T-helper 17 cell (primary cell): ENCODE measurements at regions not wholly inside any gene's neighbourhood (a gene's known extent, or its start where the extent isn't known, plus 50 kb on each side); places are given as distances from the start of the nearest gene placed in this dataset.

Experiments
- ATAC-seq: fragments of 150-1000 bp; cut with Tn5 transposase; 2 replicates; pipeline ENCODE4 v1.10.0; 2021; ENCODE audit warnings: mild to moderate bottlenecking, moderate library complexity
- DNase-seq, 3 donors: peaks; one replicate each; pipeline versions ENCODE4 v3.0.0 to v3.0.0-alpha.2; 2020 to 2021
- H3K9me3 ChIP-seq: one replicate; pipeline ENCODE4 v1.7.0; 2013; ENCODE audit warnings: low read length, mild to moderate bottlenecking; ENCODE audit not compliant: control insufficient read depth, poor library complexity, severe bottlenecking
- H3K27ac Mint-ChIP-seq: one replicate; pipeline ENCODE4 v1.8.0; 2022; ENCODE audit warnings: mild to moderate bottlenecking, moderate library complexity, mixed read lengths
- H3K27me3 Mint-ChIP-seq: one replicate; pipeline ENCODE4 v1.8.0; 2022; ENCODE audit warnings: mixed read lengths
- H3K36me3 Mint-ChIP-seq: one replicate; pipeline ENCODE4 v1.8.0; 2022; ENCODE audit warnings: low read depth, mixed read lengths
- H3K4me1 Mint-ChIP-seq: one replicate; pipeline ENCODE4 v1.8.0; 2022; ENCODE audit warnings: mild to moderate bottlenecking, mixed read lengths
- H3K4me3 Mint-ChIP-seq: one replicate; pipeline ENCODE4 v1.8.0; 2022; ENCODE audit warnings: mild to moderate bottlenecking, moderate library complexity, mixed read lengths

DNA sequence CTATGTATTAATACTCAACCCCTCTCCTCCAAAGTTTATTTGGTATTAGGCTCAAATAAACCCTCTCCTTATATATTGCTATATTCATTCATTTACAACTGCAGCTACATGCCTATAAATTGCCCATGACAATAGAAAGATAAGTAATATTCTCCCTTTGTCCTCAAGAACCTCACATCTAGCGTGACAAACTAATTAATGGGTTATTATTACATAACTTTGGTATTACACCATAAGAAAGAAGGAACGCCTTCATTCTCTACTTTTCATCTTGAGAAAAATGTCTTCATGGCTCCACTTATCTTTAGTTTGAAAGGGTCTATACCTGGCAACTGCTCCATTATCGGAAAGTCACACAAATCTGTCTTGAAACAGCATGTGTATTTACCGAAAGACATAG, 157.7 kb upstream of the RASGEF1B start:
- H3K4me1 Mint-ChIP-seq = peaks cover 3% of the 10 kb centered on the region
- H3K27me3 Mint-ChIP-seq = no peaks in the 10 kb centered on the region
- no peak for DNase-seq
- no peaks in the 10 kb centered on the region for H3K9me3 ChIP-seq
- no peak overlapping the region for H3K27ac Mint-ChIP-seq
- no peak overlapping the region for H3K4me3 Mint-ChIP-seq
- no peak for ATAC-seq
- no peaks in the 10 kb centered on the region for H3K36me3 Mint-ChIP-seq

DNA sequence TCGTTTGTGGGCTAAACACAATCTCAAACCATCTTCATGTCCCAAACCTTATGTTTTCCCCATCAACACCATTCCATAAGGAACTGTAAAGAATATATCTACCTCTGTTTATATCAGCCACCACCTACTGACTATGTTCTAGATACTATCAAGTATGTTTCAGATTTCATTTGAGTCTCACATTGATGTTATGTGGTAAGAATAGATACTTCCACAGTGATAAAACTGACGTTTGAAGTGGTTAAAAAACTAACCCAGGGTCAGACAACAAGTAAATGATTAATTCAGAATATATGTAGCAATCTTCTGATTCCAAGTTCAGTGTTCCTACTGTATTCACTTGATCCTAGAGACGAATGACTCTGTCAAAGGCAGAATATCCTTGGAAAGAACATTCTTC, 156.8 kb upstream of the RASGEF1B start:
- ATAC-seq (no peak), DNase-seq (no peak)
- H3K4me3 Mint-ChIP-seq = no peak overlapping the region
- peaks cover 3% of the 10 kb centered on the region for H3K4me1 Mint-ChIP-seq
- H3K36me3 Mint-ChIP-seq = no peaks in the 10 kb centered on the region
- H3K9me3 ChIP-seq = no peaks in the 10 kb centered on the region
- no peaks in the 10 kb centered on the region for H3K27me3 Mint-ChIP-seq
- no peak overlapping the region for H3K27ac Mint-ChIP-seq

DNA sequence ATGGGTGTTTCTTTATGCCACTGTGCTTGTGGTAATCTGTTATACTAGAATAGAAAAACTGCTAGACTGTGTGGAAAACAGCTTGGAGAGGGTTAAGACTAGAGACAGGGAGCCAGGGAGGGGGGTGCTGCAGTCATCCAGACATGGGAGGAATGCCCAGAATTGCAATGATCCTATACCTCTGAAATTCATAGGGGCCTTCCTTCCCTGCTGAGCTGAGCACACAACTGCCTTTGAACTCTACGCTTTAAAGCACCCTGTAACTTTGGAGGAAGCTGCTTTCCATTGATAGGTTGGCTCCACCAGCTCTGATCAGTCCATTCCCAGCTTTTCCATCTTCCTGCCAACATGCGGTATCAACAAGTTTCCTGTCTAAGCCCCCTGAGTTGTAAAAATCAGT, 155.9 kb upstream of the RASGEF1B start:
- no peak overlapping the region for H3K4me3 Mint-ChIP-seq
- DNase-seq = no peak
- no peaks in the 10 kb centered on the region for H3K36me3 Mint-ChIP-seq
- no peak overlapping the region for H3K27ac Mint-ChIP-seq
- no peaks in the 10 kb centered on the region for H3K27me3 Mint-ChIP-seq
- peaks cover 3% of the 10 kb centered on the region for H3K4me1 Mint-ChIP-seq
- no peaks in the 10 kb centered on the region for H3K9me3 ChIP-seq
- no peak for ATAC-seq

DNA sequence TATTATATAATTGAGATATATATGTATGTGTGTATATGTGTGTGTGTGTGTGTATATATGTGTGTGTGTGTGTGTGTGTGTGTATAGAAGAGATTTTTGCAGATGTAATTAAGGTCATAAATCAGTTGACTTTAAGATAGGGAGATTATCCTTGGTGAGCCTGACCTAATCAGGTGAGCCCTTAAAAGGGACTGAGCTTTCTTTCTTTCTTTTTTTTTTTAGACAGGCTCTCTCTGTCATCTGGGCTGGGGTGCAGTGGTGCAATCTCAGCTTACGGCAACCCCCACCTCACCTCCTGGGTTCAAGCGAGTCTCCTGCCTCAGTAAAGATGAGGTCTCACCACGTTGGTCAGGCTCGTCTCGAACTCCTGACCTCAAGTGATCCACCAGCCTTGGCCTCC, 155.1 kb upstream of the RASGEF1B start:
- ATAC-seq (no peak), DNase-seq (no peak)
- Mint-ChIP-seq H3K27me3 (no peaks in the 10 kb centered on the region), H3K4me1 (peaks cover 3% of the 10 kb centered on the region), H3K4me3 (no peak overlapping the region), H3K36me3 (no peaks in the 10 kb centered on the region), H3K27ac (no peak overlapping the region)
- no peaks in the 10 kb centered on the region for H3K9me3 ChIP-seq

DNA sequence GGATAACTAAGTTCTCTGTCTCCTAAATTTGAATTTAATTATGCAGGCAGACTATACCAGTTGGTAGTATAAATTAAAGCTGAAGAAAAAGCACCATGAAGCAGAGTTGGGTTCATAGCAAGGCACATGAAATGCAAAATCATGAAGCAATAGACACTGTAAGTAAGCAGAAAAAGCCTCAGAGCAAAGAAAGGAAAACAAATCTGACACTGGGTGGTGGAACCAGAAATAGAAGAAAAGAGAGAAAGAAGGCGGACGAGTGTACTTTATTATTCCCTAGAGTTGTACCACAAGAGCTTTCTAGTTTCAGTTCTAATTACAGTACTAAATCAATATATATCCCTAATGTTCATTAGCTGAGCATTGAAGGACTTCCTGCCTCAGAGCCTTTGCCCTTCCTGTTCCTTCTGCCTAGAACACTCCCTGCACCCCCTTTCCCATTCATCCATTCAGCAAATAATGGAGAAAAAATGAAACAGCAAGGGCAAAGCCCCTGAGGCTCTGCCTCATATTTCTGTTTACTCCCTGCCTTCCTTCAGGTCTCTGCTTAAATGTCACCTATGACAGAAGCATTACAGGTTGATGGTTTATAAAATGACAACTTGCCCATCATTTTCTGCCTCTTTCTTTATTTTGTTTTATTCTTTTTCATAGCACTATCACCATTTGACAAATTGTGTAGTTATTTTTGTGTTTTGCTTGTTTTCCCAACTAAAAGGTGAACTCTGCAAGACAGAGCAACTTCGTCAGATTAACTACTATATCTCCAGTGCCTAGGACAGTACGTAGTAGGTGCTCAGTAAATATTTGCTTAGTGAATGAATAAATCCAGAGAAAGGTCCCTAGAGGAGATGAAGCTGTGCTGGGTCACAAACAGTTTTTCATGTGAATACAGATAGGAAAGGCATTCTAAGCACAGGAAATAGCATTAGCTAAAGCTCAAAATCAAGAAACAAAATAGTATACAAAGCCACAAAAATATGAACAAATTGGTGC, 154.0 kb upstream of the RASGEF1B start:
- no peaks in the 10 kb centered on the region for H3K9me3 ChIP-seq
- ATAC-seq (no peak), DNase-seq (no peak)
- no peak overlapping the region for H3K27ac Mint-ChIP-seq
- peaks cover 3% of the 10 kb centered on the region for H3K4me1 Mint-ChIP-seq
- H3K36me3 Mint-ChIP-seq = no peaks in the 10 kb centered on the region
- H3K27me3 Mint-ChIP-seq = no peaks in the 10 kb centered on the region
- no peak overlapping the region for H3K4me3 Mint-ChIP-seq

DNA sequence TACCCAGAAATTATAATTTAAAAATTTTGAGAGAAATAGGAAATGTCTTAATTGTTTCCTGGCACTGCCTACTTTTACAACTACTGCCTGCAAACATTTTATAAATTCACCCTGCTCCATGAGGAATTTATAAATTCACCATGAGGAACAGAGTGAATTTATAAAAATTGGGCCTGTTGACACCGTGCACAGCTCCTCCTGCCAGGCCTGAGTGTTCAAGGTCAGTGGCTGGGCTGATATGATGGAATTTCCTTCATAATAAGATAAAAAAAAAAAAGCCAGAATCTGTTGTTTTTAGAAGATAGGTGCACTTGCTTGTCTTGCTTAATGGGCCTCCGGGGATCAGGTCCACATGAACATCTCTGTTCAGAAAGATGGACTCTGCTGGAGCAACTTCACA, 151.7 kb upstream of the RASGEF1B start:
- Mint-ChIP-seq H3K27ac (no peak overlapping the region), H3K27me3 (no peaks in the 10 kb centered on the region)
- no peaks in the 10 kb centered on the region for H3K9me3 ChIP-seq

DNA sequence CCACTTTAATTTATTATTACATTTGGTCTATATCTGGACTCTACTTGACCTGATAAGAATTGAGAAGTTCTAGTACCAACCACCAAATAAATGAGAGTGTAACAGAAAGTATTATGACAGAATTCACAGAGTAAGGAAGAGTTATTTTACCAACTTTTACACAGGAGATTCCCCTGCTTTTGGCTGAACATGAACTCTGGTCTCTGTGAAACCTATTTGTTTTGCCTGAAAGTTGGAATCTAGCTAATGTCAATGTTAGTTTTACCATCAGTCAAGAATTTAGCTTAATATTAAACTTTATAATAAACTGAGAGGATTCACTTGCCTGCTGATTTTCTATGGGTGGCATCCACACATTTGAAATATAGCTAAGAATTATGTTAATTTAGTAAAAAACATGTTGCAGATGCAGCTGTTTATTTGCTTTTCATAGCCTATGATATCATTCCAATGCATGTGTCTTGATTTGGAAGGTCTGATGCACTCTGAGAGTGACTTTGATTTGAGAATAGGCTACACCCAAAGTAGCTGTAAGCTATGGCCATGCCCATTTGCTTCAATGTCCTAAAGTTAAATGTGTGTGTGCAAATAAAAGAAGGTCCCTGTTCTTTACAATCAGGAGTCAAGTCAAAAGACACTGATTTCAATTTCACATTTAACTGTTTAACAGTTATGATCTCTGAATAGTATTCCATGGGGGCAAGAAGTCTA, 150.9 kb upstream of the RASGEF1B start:
- no peaks in the 10 kb centered on the region for H3K27me3 Mint-ChIP-seq
- ATAC-seq (no peak), DNase-seq (no peak)
- H3K36me3 Mint-ChIP-seq = peaks cover 2% of the 10 kb centered on the region
- no peak overlapping the region for H3K27ac Mint-ChIP-seq
- no peak overlapping the region for H3K4me3 Mint-ChIP-seq
- H3K9me3 ChIP-seq = no peaks in the 10 kb centered on the region
- no peaks in the 10 kb centered on the region for H3K4me1 Mint-ChIP-seq

More for the DNA sequence above, 151.7 kb upstream of the RASGEF1B start:
- Mint-ChIP-seq H3K36me3 (peaks cover 2% of the 10 kb centered on the region), H3K4me3 (no peak overlapping the region), H3K4me1 (no peaks in the 10 kb centered on the region)
- no peak for ATAC-seq
- DNase-seq = no peak

DNA sequence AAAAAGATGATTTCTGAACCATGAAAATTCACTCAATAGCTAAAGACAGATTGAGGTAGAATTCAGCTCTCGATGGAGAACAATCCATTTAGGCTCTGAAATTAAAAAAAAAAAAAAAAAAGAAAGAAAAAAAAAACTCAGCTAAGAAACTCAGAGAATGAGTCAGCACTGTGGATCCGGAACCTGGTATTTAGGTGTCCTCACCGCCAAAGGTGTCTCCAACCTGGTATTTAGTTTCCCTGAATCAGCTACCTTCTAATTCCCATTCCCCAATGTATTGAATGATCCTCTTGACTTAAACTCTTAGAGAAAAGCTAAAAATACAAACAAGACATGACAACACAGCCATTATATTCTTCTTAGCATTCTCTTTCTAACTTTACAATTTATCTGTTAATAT, 150.3 kb upstream of the RASGEF1B start:
- no peaks in the 10 kb centered on the region for H3K9me3 ChIP-seq
- DNase-seq (no peak), ATAC-seq (no peak)
- Mint-ChIP-seq H3K4me1 (no peaks in the 10 kb centered on the region), H3K27ac (no peak overlapping the region), H3K27me3 (no peaks in the 10 kb centered on the region), H3K4me3 (no peak overlapping the region), H3K36me3 (peaks cover 2% of the 10 kb centered on the region)

DNA sequence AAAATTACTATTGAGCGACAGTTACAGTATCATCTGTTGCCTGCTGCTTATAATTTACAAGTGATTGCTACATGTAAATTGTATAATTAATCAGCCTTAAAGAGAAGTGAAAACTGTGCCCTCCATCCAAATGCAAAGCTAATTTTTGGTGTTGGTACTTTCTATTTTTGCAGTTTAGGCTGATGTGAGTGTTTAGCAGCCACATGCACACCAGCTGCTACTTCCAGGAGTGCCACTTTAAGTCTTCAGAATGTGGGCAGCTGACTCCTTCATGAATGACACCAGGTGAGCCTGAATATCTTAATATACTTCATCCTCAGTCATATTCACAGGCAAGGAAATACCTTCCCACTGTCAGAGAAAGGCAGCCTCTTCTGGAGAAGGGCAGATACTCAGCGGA, 149.8 kb upstream of the RASGEF1B start:
- no peak overlapping the region for H3K4me3 Mint-ChIP-seq
- ATAC-seq = no peak
- no peaks in the 10 kb centered on the region for H3K27me3 Mint-ChIP-seq
- H3K4me1 Mint-ChIP-seq = no peaks in the 10 kb centered on the region
- no peak overlapping the region for H3K27ac Mint-ChIP-seq
- no peak for DNase-seq
- H3K9me3 ChIP-seq = no peaks in the 10 kb centered on the region
- peaks cover 2% of the 10 kb centered on the region for H3K36me3 Mint-ChIP-seq

DNA sequence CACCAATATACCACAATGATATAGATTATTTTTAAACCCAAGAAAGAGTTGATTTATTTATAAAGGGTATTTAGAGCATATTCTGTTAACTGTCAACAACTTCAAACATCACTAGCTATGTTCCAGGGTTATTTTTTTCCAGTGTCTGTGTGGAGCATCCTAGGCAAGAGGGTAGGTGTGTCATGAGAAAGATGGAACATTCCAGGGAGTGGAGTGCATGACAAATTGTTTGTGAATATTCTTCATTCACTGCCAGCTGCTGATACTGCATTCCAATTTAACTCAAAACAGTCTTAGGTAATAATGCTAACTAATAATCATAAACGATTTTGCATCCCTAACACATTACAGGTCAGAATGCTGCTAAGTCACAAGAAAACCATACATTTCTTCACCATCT, 148.7 kb upstream of the RASGEF1B start:
- H3K4me3 Mint-ChIP-seq = no peak overlapping the region
- peaks cover 2% of the 10 kb centered on the region for H3K36me3 Mint-ChIP-seq
- no peaks in the 10 kb centered on the region for H3K4me1 Mint-ChIP-seq
- DNase-seq (no peak), ATAC-seq (no peak)
- no peaks in the 10 kb centered on the region for H3K27me3 Mint-ChIP-seq
- H3K27ac Mint-ChIP-seq = no peak overlapping the region
- H3K9me3 ChIP-seq = no peaks in the 10 kb centered on the region

DNA sequence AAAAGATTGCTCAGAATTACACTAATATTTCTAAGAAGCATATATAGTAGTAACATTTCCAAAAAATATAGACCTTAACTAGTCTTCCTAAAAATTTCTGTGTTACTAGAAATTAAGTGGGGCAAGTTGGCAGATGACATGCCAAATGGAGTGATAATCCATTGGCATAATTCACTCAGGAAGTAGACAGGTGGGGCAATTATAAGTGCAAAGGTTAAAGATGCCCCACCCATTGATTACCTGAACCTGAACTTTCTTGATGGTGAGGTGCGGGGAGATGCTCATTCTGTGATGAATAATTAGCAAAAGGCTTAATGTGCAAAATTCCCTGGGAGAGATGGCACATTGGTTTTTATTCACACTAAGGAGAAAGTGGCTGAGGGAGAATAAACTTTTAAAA, 145.8 kb upstream of the RASGEF1B start:
- Mint-ChIP-seq H3K4me3 (no peak overlapping the region), H3K27ac (no peak overlapping the region), H3K4me1 (no peaks in the 10 kb centered on the region), H3K36me3 (peaks cover 2% of the 10 kb centered on the region), H3K27me3 (no peaks in the 10 kb centered on the region)
- DNase-seq = no peak
- ATAC-seq = no peak
- H3K9me3 ChIP-seq = no peaks in the 10 kb centered on the region

DNA sequence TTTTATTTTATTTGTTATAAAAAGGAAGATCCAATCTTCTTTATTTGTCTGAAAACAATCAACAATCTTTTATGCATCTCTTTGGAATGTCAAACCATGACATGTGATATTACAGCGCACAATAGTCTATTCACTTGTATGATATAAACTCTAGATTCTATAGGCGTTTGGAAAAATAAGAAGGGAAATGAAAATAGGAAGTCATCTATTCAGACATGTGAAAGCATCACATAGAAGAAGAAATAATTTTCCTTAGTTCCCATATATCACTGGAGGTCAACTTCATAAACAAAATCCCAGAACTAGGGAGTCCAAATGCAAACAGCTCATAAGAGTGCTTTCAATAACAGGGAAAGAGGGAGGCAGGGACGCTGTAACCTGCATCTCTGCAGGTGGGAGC, 139.5 kb upstream of the RASGEF1B start:
- Mint-ChIP-seq H3K36me3 (no peaks in the 10 kb centered on the region), H3K4me1 (no peaks in the 10 kb centered on the region), H3K4me3 (no peak overlapping the region), H3K27ac (no peak overlapping the region), H3K27me3 (no peaks in the 10 kb centered on the region)
- DNase-seq (no peak), ATAC-seq (no peak)
- no peaks in the 10 kb centered on the region for H3K9me3 ChIP-seq

DNA sequence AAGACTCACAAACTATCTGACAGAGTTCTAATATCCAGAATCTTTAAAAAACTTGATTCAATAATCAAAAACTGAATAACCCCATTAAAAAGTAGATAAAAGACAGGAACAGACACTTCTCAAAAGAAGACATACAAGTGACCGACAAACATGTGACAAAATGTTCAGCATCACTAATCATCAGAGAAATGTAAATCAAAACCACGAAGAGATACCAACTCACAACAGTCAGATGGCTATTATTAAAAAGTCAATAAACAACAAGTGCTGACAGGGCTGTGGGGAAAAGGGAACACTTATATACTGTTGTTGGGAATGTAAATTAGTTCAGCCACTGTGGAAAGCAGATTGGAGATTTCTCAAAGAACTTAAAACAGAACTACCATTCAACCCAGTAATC, 138.1 kb upstream of the RASGEF1B start:
- ATAC-seq (no peak), DNase-seq (no peak)
- Mint-ChIP-seq H3K27ac (no peak overlapping the region), H3K4me3 (no peak overlapping the region), H3K27me3 (no peaks in the 10 kb centered on the region), H3K4me1 (no peaks in the 10 kb centered on the region), H3K36me3 (no peaks in the 10 kb centered on the region)
- no peaks in the 10 kb centered on the region for H3K9me3 ChIP-seq

DNA sequence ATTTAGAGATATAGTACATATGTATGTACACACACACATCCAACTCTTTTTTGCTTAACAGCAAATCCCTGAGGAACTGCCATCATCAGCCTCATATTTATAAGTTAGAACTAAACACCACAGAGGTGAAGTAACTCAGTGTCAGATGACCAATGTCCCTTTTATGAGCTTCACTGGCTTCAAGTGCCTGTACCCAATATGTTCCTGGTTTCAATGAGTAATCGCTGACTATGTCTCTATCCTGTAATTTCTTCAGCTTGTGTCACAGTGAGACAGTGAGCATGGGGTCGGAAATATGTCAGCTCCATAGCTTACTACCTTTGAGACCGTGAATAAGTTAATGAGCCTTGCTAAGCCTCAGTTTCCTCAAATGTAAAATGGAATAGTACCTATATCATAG, 136.2 kb upstream of the RASGEF1B start:
- no peaks in the 10 kb centered on the region for H3K27me3 Mint-ChIP-seq
- no peak overlapping the region for H3K27ac Mint-ChIP-seq
- H3K36me3 Mint-ChIP-seq = no peaks in the 10 kb centered on the region
- ATAC-seq = no peak
- H3K4me1 Mint-ChIP-seq = no peaks in the 10 kb centered on the region
- H3K9me3 ChIP-seq = no peaks in the 10 kb centered on the region
- no peak overlapping the region for H3K4me3 Mint-ChIP-seq
- no peak for DNase-seq
